H9 (cell line): ENCODE measurements at regions not wholly inside any gene's neighbourhood (a gene's known extent, or its start where the extent isn't known, plus 50 kb on each side); places are given as distances from the start of the nearest gene placed in this dataset.

Experiments used
- DNase-seq: peaks from one replicate; pipeline ENCODE4 v3.0.0-alpha.2; 2017
- H2AFZ ChIP-seq: one replicate; pipeline ENCODE4 v1.6.1; 2013; ENCODE audit warnings: mild to moderate bottlenecking, low read length, control low read depth, moderate library complexity
- H2AK5ac ChIP-seq: 2 replicates; pipeline ENCODE4 v1.6.1; 2013; ENCODE audit warnings: low read length, control low read depth, mixed read lengths; ENCODE audit not compliant: insufficient read length
- H2BK120ac ChIP-seq: one replicate; pipeline ENCODE4 v1.6.1; 2013; ENCODE audit warnings: low read depth, mild to moderate bottlenecking, low read length, control low read depth, inconsistent platforms; ENCODE audit not compliant: poor library complexity, severe bottlenecking
- H2BK12ac ChIP-seq: 2 replicates; pipeline ENCODE4 v1.6.1; 2013; ENCODE audit warnings: low read length, control low read depth, mixed read lengths, low read depth; ENCODE audit not compliant: insufficient read length
- H2BK15ac ChIP-seq: 2 replicates; pipeline ENCODE4 v1.6.1; 2013; ENCODE audit warnings: low read depth, low read length, control low read depth
- H2BK20ac ChIP-seq: one replicate; pipeline ENCODE4 v1.6.1; 2013; ENCODE audit warnings: low read depth, mild to moderate bottlenecking, low read length, control low read depth, inconsistent platforms; ENCODE audit not compliant: poor library complexity, severe bottlenecking
- H2BK5ac ChIP-seq: 2 replicates; pipeline ENCODE4 v1.6.1; 2013; ENCODE audit warnings: low read length, control low read depth, mixed read lengths; ENCODE audit not compliant: insufficient read length
- H3K14ac ChIP-seq: 2 replicates; pipeline ENCODE4 v1.6.1; 2013; ENCODE audit warnings: low read length, control low read depth; ENCODE audit not compliant: insufficient read depth
- H3K18ac ChIP-seq: 2 replicates; pipeline ENCODE4 v1.6.1; 2013; ENCODE audit warnings: low read depth, mild to moderate bottlenecking, mixed read lengths, low read length, control low read depth; ENCODE audit not compliant: insufficient read length
- H3K23ac ChIP-seq: 2 replicates; pipeline ENCODE4 v1.6.1; 2013; ENCODE audit warnings: low read length, control low read depth, mixed read lengths, low read depth; ENCODE audit not compliant: insufficient read length
- H3K23me2 ChIP-seq: 2 replicates; pipeline ENCODE4 v1.6.1; 2013; ENCODE audit warnings: low read depth, mild to moderate bottlenecking, mixed read lengths, low read length, control low read depth; ENCODE audit not compliant: insufficient read length, poor library complexity, severe bottlenecking
- H3K27ac ChIP-seq: 2 replicates; pipeline ENCODE4 v1.5.1; 2013; ENCODE audit warnings: low read length, control low read depth, mixed read lengths, low read depth; ENCODE audit not compliant: insufficient read length
- H3K27me3 ChIP-seq: 2 replicates; pipeline ENCODE4 v1.6.1; 2013; ENCODE audit warnings: low read length, control low read depth, inconsistent platforms; ENCODE audit not compliant: insufficient read depth
- H3K4ac ChIP-seq: 2 replicates; pipeline ENCODE4 v1.6.1; 2013; ENCODE audit warnings: low read depth, mild to moderate bottlenecking, control low read depth, inconsistent platforms, low read length, moderate library complexity
- H3K4me1 ChIP-seq: 2 replicates; pipeline ENCODE4 v1.6.1; 2013; ENCODE audit warnings: low read length, control low read depth, inconsistent platforms; ENCODE audit not compliant: insufficient read depth
- H3K4me2 ChIP-seq: 2 replicates; pipeline ENCODE4 v1.6.1; 2013; ENCODE audit warnings: low read length, control low read depth, mixed read lengths; ENCODE audit not compliant: insufficient read length, insufficient read depth
- H3K56ac ChIP-seq: 2 replicates; pipeline ENCODE4 v1.6.1; 2013; ENCODE audit warnings: low read depth, mild to moderate bottlenecking, mixed read lengths, low read length, control low read depth; ENCODE audit not compliant: insufficient read length
- H3K79me1 ChIP-seq: 2 replicates; pipeline ENCODE4 v1.6.1; 2013; ENCODE audit warnings: low read depth, mild to moderate bottlenecking, moderate library complexity, low read length, control low read depth, inconsistent platforms; ENCODE audit not compliant: insufficient read depth, poor library complexity, severe bottlenecking
- H3K79me2 ChIP-seq: 2 replicates; pipeline ENCODE4 v1.6.1; 2013; ENCODE audit warnings: low read length, control low read depth, inconsistent platforms; ENCODE audit not compliant: insufficient read depth
- H3K9ac ChIP-seq: 2 replicates; pipeline ENCODE4 v1.6.1; 2013; ENCODE audit warnings: low read length, control low read depth, mixed read lengths; ENCODE audit not compliant: insufficient read length; ENCODE audit errors: extremely low read depth
- H3K9me3 ChIP-seq: one replicate; pipeline ENCODE4 v1.6.1; 2013; ENCODE audit warnings: low read depth, low read length, inconsistent platforms; ENCODE audit not compliant: control insufficient read depth
- H3T11ph ChIP-seq: one replicate; pipeline ENCODE4 v1.6.1; 2013; ENCODE audit warnings: mild to moderate bottlenecking, low read length, control low read depth, inconsistent platforms
- H4K20me1 ChIP-seq: one replicate; pipeline ENCODE4 v1.6.1; 2013; ENCODE audit not compliant: control insufficient read depth, insufficient read length, insufficient read depth
- H4K5ac ChIP-seq: 2 replicates; pipeline ENCODE4 v1.6.1; 2013; ENCODE audit warnings: low read depth, mild to moderate bottlenecking, mixed read lengths, low read length, control low read depth; ENCODE audit not compliant: insufficient read length
- H4K8ac ChIP-seq: replicated peaks from 2 replicates; pipeline ENCODE4 v1.6.1; 2013; ENCODE audit warnings: low read length, control low read depth, mixed read lengths, low read depth; ENCODE audit not compliant: insufficient read length
- H4K91ac ChIP-seq: 2 replicates; pipeline ENCODE4 v1.6.1; 2013; ENCODE audit warnings: low read depth, mild to moderate bottlenecking, moderate library complexity, mixed read lengths, low read length, control low read depth; ENCODE audit not compliant: insufficient read length
- H3K27ac Mint-ChIP-seq, 3 experiments: 2 replicates in 2 of 3; 3 replicates in 1 of 3; pipeline ENCODE4 v1.8.0; 2020 to 2021; ENCODE audit warnings: mixed read lengths in 3 of 3, mild to moderate bottlenecking in 1 of 3, moderate library complexity in 1 of 3
- H3K27me3 Mint-ChIP-seq: 2 replicates; pipeline ENCODE4 v1.8.0; 2021; ENCODE audit warnings: low read depth, mild to moderate bottlenecking, moderate library complexity, mixed read lengths
- H3K36me3 Mint-ChIP-seq, 3 experiments: 2 replicates in 2 of 3; 3 replicates in 1 of 3; pipeline ENCODE4 v1.8.0; 2020 to 2021; ENCODE audit warnings: low read depth in 3 of 3, mixed read lengths in 3 of 3; ENCODE audit not compliant: insufficient read depth in 1 of 3
- H3K4me1 Mint-ChIP-seq, 2 experiments: 2 replicates each; pipeline ENCODE4 v1.8.0; 2020; ENCODE audit warnings: mixed read lengths in 2 of 2
- H3K4me3 Mint-ChIP-seq, 2 experiments: 2 replicates in 1 of 2; 3 replicates in 1 of 2; pipeline ENCODE4 v1.8.0; 2020 to 2021; ENCODE audit warnings: mild to moderate bottlenecking in 2 of 2, mixed read lengths in 2 of 2, moderate library complexity in 1 of 2
- H3K9me3 Mint-ChIP-seq, 2 experiments: 2 replicates in 1 of 2; 3 replicates in 1 of 2; pipeline ENCODE4 v1.8.0; 2020; ENCODE audit warnings: mild to moderate bottlenecking in 2 of 2, mixed read lengths in 2 of 2, moderate library complexity in 1 of 2
- WGBS: extraction: QIAGEN DNeasy Blood & Tissue Kit; methylation state at CpG from one replicate; pipeline ENCODE4 v1.1.7; 2013; ENCODE audit warnings: missing lambda C conversion rate, low lambda C conversion rate, mixed read lengths; ENCODE audit not compliant: insufficient read length; ENCODE audit errors: extremely low coverage; 5-methylcytosine and 5-hydroxymethylcytosine counted together
- TF ChIP-seq, protein P1 (sequence below): fragments of 200-600 bp; sonication (generic); conservative IDR thresholded peaks from 3 replicates; pipeline ENCODE4 v1.8.0; 2021; ENCODE audit warnings: antibody characterized with exemption, mild to moderate bottlenecking

DNA sequence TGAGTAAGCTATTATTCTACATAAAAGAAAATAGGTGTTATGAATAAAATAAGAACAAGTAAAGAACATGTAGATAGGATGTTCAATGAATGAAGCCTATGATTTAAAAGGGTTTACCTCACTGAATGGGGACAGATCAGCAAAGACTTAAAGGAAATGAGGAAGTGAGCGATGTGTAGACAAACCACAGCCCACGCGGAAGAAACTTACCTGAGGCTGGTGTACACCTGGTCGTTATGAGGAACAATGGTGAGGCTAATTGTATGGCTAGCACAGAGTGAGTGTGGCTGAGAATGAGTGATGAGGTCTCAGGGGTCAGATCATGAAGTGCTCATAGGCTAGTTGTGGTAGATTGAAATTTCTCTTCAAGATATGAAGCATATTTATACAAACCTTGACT, 221.7 kb downstream of the ALG10B start:
- Histone ChIP-seq H3K56ac (no peak overlapping the region), H2BK15ac (no peak overlapping the region), H3K27ac (no peak overlapping the region), H2BK12ac (no peak overlapping the region), H3K4me1 (no peaks in the 10 kb centered on the region), H2BK20ac (no peak overlapping the region), H4K5ac (no peak overlapping the region), H3K9me3 (no peaks in the 10 kb centered on the region), H3K79me2 (no peaks in the 10 kb centered on the region), H3K18ac (no peak overlapping the region), H4K91ac (no peak overlapping the region), H3K27me3 (no peaks in the 10 kb centered on the region), H2AFZ (no peak overlapping the region), H3T11ph (no peak overlapping the region), H3K4ac (no peak overlapping the region), H2BK5ac (no peak overlapping the region), H3K9ac (no peak overlapping the region), H3K23me2 (no peaks in the 10 kb centered on the region), H3K4me2 (no peak overlapping the region), H4K20me1 (no peaks in the 10 kb centered on the region), H3K79me1 (no peaks in the 10 kb centered on the region), H4K8ac (no peak overlapping the region), H3K23ac (no peak overlapping the region), H3K14ac (no peak overlapping the region), H2BK120ac (no peak overlapping the region), H2AK5ac (no peak overlapping the region)
- no peak for DNase-seq
- Mint-ChIP-seq H3K27me3 (no peaks in the 10 kb centered on the region; the same call in 1 of the 2 replicates), H3K9me3 (peaks cover 0 to 2% of the 10 kb centered on the region in 2 experiments; a peak in 1 of 5 replicates), H3K27ac (no peak overlapping the region), H3K36me3 (no peaks in the 10 kb centered on the region; a peak in 1 of 7 replicates), H3K4me3 (no peak overlapping the region), H3K4me1 (peaks cover 12 to 15% of the 10 kb centered on the region in 2 experiments)
- no CpG with 5 or more reads among the region's 4 CpGs for WGBS
- TF ChIP-seq, protein P1, sequence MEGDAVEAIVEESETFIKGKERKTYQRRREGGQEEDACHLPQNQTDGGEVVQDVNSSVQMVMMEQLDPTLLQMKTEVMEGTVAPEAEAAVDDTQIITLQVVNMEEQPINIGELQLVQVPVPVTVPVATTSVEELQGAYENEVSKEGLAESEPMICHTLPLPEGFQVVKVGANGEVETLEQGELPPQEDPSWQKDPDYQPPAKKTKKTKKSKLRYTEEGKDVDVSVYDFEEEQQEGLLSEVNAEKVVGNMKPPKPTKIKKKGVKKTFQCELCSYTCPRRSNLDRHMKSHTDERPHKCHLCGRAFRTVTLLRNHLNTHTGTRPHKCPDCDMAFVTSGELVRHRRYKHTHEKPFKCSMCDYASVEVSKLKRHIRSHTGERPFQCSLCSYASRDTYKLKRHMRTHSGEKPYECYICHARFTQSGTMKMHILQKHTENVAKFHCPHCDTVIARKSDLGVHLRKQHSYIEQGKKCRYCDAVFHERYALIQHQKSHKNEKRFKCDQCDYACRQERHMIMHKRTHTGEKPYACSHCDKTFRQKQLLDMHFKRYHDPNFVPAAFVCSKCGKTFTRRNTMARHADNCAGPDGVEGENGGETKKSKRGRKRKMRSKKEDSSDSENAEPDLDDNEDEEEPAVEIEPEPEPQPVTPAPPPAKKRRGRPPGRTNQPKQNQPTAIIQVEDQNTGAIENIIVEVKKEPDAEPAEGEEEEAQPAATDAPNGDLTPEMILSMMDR: no peak
